ENCODE measurements at regions not wholly inside any gene's neighbourhood (a gene's known extent, or its start where the extent isn't known, plus 50 kb on each side); places are given as distances from the start of the nearest gene placed in this dataset.

DNA sequence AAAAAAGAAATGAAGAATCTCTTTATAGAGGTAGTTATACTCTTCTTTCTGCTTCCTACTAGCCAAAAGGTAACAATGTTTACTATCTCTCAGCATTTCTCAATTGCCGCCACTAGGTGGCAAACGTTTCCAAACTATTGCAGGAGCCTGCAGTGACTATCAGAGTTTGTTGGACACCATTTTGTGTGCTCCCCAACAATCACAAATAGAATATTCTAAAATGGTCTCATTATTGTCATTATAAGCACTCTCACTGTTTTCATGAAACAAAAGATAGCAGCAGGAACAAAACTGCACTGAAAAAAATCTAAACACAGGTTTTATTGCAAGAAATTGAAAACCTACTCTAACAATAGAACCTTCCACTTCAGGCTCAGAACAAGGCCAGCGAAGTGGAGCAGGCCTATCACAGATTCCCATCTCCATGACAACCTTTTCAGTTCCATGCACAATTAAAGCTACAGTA is 83.9 kb upstream of the PLPPR4 start:
- Mint-ChIP-seq H3K36me3 (ENCODE audit: insufficient read depth) (no peaks in the 10 kb centered on the region), H3K4me1 (ENCODE audit: low read depth) (no peaks in the 10 kb centered on the region), H3K27me3 (ENCODE audit: low read depth) (peaks cover 2% of the 10 kb centered on the region), H3K9me3 (no peaks in the 10 kb centered on the region), H3K4me3 (no peak overlapping the region)
- DNase-seq, result peak; percentile 46
- ATAC-seq, result peak; percentile 85 to 87

DNA sequence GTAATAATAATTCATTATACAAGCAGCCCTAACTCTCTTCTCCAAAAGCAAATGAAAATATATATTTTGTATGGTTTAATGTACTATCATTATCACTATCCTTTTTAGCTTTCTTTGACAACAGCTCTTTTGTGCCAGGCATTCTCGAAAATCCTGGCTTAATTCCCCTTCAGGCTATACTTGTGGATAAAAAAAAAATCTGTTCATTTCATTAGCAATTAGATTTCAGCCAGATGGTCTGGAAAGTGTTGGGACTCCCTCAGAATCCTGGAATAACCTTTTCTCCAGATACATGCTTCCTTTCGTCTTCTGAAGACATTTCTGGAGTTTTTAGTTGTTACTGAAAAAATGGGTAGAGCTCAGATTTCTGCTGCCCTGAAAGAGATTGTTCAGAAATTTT is 83.4 kb upstream of the PLPPR4 start:
- DNase-seq, result no peak

DNA sequence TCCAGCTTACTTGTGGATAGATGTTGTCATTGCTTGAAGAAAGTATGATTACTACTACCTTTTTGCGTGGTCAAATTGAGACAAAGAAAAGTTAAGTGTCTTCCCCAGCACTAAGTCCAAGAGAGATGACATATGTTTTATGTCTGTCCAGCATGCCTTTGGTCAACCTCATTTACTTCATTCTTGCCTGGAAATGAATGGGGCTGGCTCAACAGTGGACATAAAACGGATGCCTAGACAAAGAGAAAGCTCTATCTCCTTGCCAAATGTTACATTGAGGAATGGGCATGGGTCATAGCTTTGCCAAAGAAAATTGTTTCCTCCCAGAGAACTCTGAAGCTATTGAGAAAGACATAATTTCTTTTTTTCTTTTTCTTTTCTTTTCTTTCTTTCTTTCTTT is 82.4 kb upstream of the PLPPR4 start:
- no peak for DNase-seq
- ATAC-seq, result no peak
- peaks cover 2% of the 10 kb centered on the region for H3K27me3 Mint-ChIP-seq (ENCODE audit: low read depth)

More for the DNA sequence above, 83.4 kb upstream of the PLPPR4 start:
- Mint-ChIP-seq H3K27me3 (ENCODE audit: low read depth) (peaks cover 2% of the 10 kb centered on the region), H3K4me3 (no peak overlapping the region), H3K36me3 (ENCODE audit: insufficient read depth) (no peaks in the 10 kb centered on the region), H3K4me1 (ENCODE audit: low read depth) (no peaks in the 10 kb centered on the region), H3K9me3 (no peaks in the 10 kb centered on the region)
- ATAC-seq, result no peak

DNA sequence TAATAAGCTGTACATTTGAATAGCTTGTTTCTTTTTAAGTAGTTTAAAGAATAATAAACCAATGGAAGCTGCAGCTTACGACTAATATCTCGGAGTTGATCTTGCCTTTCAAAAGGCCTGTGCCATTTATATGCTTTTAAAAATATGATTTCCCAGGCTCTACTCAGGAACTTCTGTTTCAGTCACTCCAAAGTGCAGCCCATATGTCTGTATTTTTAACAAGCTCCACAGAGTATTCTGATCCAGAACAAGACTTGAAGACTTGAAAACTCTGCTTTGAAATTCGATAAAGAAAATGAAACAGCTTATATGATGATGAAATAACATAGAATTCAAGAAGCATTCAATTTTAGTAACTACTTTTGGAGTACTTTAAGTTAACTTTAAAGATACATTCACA is 79.1 kb upstream of the PLPPR4 start:
- no peaks in the 10 kb centered on the region for H3K36me3 Mint-ChIP-seq (ENCODE audit: insufficient read depth)
- H3K9me3 Mint-ChIP-seq, result no peaks in the 10 kb centered on the region
- H3K4me1 Mint-ChIP-seq (ENCODE audit: low read depth), result no peaks in the 10 kb centered on the region
- DNase-seq (no peak), ATAC-seq (no peak)
- H3K27me3 Mint-ChIP-seq (ENCODE audit: low read depth), result peaks cover 5% of the 10 kb centered on the region
- H3K4me3 Mint-ChIP-seq, result no peak overlapping the region

More for the DNA sequence above, 82.4 kb upstream of the PLPPR4 start:
- Mint-ChIP-seq H3K9me3 (no peaks in the 10 kb centered on the region), H3K36me3 (ENCODE audit: insufficient read depth) (no peaks in the 10 kb centered on the region), H3K4me3 (no peak overlapping the region), H3K4me1 (ENCODE audit: low read depth) (no peaks in the 10 kb centered on the region)

DNA sequence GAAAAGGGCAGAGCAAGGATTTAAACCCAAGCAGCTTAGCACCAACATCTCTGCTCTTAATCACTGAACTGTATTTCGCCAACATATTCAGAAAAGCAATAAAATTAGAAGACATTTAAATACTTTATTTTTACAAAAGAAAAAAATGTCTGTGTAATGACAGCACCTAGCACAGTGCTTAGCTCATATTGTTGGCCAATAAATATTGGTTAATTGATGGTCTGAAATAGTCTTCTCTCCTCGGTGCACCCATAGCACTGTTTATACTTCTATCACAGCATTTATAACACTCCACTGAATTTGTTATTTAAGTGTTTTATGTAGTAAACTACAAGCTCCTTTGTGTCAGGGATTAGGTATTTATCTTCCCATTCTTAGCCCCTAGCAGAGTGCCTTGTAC is 70.9 kb upstream of the PLPPR4 start:
- H3K9me3 Mint-ChIP-seq, result peaks cover 4% of the 10 kb centered on the region
- ATAC-seq, result no peak
- no peak overlapping the region for H3K4me3 Mint-ChIP-seq
- peaks cover 5% of the 10 kb centered on the region for H3K27me3 Mint-ChIP-seq (ENCODE audit: low read depth)
- no peak for DNase-seq
- no peaks in the 10 kb centered on the region for H3K36me3 Mint-ChIP-seq (ENCODE audit: insufficient read depth)
- no peaks in the 10 kb centered on the region for H3K4me1 Mint-ChIP-seq (ENCODE audit: low read depth)

DNA sequence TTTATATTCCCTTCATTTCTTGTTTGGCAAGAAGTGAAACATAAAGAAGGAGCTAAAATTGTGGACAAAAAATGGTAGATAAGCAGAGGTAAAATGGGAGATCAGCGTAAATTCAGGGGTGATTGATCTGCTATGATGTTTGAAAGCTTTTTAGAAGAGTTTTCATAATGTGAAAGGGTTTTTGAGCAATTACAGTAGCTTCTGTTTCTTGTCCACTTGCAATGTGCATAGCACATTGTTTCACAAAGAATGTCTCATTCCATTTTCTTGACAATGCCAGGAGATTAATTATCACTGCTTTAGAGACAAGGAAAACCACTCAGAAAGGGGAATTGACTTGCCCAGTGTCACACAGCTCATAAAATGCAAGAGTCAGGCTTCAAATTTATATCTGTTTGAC is 65.9 kb upstream of the PLPPR4 start:
- DNase-seq (no peak), ATAC-seq (no peak)
- H3K4me3 Mint-ChIP-seq, result no peak overlapping the region
- no peaks in the 10 kb centered on the region for H3K36me3 Mint-ChIP-seq (ENCODE audit: insufficient read depth)
- H3K4me1 Mint-ChIP-seq (ENCODE audit: low read depth), result no peaks in the 10 kb centered on the region
- peaks cover 3% of the 10 kb centered on the region for H3K27me3 Mint-ChIP-seq (ENCODE audit: low read depth)
- H3K9me3 Mint-ChIP-seq, result no peaks in the 10 kb centered on the region

DNA sequence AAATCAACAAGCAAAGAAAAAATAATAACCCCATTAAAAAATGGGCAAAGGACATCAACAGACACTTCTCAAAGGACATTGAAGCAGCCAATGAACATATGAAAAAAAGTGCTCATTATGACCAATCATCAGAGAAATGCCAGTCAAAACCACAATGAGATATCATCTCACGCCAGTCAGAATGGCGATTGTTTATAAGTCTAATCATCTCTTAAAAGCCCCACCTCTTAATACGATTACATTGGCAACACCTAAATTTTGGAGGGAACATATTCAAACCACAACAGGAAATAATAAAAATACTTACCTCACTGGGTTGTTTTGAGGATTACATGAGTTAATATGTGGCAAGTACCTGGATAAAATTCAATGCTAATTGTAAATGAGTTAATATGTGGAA is 57.1 kb upstream of the PLPPR4 start:
- Mint-ChIP-seq H3K9me3 (no peaks in the 10 kb centered on the region), H3K4me1 (ENCODE audit: low read depth) (no peaks in the 10 kb centered on the region), H3K27me3 (ENCODE audit: low read depth) (no peaks in the 10 kb centered on the region), H3K36me3 (ENCODE audit: insufficient read depth) (no peaks in the 10 kb centered on the region), H3K4me3 (no peak overlapping the region)
- ATAC-seq (no peak), DNase-seq (no peak)
